GM21515 (cell line): ENCODE measurements at regions not wholly inside any gene's neighbourhood (a gene's known extent, or its start where the extent isn't known, plus 50 kb on each side); places are given as distances from the start of the nearest gene placed in this dataset.

Source experiments
- ATAC-seq: cut with Tn5 transposase; IDR thresholded peaks from one replicate; pipeline ENCODE4 v1.9.1; 2021; ENCODE audit not compliant: unreplicated experiment

DNA sequence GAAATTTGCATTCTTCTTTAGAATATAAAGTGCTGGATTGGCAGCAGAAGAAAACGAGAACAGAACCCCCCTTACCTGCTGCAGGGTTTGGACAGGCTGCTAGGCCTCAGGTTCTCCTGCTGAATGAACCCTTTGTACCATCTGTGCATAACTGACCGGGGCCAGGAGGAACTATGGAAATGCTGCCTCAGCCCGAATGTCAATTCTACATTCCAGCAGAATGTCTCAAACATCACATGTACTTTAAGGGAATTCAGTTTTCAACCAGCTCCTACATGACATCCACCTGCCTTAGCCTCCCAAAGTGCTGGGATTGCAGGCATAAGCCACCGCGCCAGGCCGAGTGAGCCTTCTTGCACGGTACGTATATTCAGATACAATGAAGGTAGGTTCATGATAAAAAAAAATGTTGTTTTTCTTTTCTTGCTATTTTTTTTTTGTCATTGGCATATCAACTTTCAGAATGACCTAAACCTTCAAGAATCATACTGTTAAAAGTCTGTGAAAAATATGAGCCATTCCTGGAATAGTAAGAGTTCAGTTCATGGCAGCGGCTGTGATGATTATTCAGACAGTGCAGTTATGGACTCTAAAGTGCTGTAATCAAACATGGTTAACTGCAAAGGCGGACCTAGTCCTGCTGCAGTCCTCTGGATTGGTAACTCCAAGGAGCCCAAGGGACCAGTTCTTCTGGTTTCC, 84.4 kb upstream of the TNS3 start:
- no peak for ATAC-seq

GRCh38 chr7:47664650-47665195, 82.8 kb upstream of the TNS3 start:
- ATAC-seq, result no peak

DNA sequence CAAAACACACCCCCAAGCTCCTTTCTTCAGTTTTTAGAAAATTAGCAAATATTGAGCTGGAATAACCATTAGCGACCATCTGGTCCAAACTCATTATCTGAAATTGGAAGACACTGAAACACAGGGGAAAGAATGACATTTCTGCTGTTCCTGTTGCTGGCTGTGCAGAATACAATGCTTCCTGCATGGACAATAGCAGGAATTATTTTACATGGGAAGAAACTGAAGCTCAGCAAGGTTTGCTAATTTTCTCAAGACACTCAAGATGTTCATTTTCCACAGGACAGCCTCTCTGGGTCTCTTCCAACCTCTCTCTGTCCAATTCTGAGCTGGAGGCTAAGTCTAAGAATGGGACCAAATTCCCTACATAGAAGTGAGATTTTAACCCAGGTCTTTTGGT, 81.9 kb upstream of the TNS3 start:
- ATAC-seq, result no peak

DNA sequence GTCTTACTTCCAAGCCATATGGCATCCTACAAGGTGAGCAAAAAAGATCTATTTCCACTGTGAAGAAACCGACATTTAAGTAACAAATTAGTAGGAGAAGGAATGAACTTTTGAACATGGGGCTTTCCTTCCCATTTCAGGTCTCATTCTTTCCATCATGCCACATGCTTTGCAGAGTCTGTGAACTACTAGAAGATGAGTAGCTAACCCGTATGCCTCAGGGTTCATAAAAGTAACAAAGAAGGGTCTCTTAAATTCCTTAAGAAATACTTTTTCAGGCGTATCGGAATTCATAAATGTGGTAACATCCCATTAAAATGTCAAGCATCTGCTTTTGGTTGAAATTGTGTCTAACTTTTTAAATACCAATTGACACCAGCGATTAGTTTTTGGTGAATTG, 81.3 kb upstream of the TNS3 start:
- no peak for ATAC-seq

GRCh38 chr7:47661051-47661714, 79.3 kb upstream of the TNS3 start:
- peak; percentile 64 for ATAC-seq

GRCh38 chr7:47659664-47660462, 78.0 kb upstream of the TNS3 start:
- no peak for ATAC-seq

- ATAC-seq, result no peak
Observed at GRCh38 chr7:47658886-47659635, 77.2 kb upstream of the TNS3 start.

GRCh38 chr7:47657126-47657525, 75.2 kb upstream of the TNS3 start:
- ATAC-seq, result no peak

GRCh38 chr7:47654672-47655298, 72.9 kb upstream of the TNS3 start:
- no peak for ATAC-seq

- no peak for ATAC-seq
Observed at GRCh38 chr7:47653550-47654411, 71.9 kb upstream of the TNS3 start.

- ATAC-seq, result no peak
Observed at GRCh38 chr7:47652591-47652990, 70.7 kb upstream of the TNS3 start.

DNA sequence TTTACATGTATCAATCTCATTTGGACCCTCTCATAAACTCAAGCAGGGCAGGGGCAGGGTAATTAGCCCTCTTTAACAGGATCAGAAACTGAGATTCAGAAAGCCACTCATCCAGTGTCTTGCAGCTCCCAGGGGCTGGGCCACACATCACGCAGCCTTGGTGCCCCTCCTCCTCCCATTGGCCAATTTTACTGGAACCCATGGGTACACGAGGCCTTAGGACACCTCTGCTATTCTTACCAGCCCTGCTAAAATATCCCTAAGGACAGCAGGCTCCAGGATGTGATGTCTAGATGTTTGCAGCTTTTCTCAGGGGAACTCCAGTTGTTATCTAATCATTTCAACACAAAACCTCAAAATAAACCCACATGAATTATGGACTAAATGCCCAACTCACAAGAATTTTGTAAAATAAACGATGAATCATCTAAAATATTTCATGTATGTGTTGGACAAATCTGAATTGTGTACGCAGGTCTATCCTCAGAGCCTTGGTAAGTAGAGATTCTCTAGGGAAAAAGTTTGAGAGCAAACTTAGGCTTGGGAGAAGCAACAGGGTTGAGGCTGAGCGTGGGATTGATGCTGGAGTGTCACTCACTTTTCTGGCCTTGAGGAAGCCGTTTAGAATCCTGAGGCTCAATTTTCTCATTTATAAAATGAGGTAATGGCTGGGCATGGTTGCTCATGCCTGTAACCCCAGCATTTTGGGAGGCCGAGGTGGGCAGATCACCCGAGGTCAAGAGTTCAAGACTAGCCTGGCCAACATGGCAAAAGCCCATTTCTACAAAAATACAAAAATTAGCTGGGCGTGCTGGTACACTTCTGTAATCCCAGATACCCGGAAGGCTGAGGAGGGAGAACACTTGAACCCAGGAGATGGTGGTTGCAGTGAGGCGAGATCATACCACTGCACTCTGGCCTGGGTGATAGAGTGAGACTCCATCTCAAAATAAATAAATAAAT, 69.7 kb upstream of the TNS3 start:
- ATAC-seq, result no peak

DNA sequence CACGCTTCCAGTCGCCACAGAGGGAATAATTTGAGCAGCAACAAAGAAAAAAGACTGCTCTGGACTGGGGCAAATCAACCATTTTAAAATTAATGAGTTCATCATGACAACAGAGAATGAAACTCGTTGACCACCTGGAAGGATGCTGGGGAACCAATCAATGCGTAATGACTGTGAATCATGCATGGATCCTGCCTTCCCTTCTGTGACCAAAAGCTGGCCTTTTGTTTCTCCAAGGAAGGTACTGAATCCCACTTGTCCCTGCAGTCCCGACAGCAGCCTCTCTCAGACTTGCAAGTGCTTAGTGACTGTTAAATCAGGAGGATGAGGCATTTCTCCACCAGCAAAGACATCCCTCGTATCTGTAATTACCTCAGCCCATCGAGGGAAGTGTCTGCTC, 68.0 kb upstream of the TNS3 start:
- no peak for ATAC-seq

DNA sequence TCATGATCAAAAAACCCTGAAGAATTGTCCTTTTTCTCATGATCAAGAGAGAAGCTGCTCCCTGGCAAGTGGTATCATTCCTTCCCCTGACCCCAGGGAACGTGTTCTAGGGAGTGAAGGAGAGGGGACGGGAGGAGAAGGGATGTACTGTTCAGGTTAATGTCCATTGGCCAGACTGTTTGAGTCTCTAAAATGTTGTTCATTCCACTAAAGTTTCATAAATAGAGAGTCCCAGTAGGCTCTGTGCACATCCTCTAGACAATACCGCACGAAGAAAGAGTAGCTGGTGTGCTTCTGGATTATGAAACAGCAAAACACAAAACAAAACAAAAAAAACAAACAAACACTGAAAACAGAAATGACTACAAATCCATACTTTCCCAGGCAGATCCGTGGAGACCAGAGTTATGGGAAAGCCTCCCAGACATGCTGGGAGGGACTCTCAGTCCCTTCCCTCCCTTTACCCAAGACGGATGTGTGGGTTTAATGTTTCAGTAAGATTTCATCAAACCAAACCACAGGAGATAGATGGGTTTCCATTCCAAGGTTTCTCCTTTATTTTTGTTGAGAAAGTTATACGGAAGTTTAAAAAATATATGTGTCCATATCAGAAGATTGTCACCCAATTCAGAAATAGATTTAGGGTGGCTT, 66.5 kb upstream of the TNS3 start:
- ATAC-seq, result no peak

DNA sequence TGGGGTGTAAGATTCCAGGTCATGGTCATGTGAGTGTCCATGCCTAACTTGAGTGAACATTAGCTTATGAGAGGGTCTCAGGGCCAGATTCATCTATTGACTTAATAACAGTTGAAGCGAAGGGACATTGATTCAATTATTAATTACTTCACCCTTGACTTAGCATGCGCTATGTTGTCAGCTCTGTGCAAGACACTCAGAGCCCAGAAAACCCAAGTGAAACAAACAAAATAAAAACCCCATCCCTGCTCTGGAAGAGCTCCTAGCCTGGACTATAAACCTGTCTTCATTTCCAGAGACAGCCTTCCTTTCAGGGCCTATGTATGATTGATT, 66.0 kb upstream of the TNS3 start:
- ATAC-seq, result no peak

DNA sequence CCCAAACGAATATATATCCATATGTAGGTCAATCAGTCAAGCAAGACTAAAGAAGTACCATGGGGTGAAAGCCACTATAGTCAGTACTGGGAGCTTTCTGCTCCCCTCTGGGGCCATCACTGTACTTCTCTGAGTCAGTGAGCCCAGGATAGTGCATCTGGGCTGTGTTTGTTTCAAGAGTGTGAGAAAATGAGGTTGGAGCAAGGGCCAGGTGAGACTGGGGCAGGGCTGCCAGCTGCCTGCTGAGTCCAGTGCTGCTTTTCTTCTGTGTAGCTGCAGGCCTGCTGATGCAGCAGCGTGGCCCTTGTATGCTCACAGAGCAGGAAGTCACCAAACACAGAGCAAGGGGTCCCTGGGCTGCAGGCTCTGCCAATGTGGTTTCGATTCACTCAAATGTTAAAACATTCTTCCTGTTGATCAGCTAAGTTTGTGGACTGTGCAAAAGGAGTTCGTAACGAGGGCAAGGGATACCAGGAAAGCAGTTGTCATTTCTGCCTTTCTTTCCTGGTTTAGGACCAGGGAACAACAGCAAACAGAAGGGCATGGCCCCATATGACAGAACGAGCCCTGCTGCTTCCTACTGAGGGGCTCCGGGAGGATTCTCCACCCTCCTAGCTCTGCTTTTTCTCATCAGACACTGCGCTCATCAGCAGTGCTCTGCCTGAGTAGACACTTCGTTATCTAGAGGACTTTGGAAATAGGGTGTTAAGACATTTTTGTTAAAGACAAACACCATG, 65.4 kb upstream of the TNS3 start:
- ATAC-seq, result no peak

DNA sequence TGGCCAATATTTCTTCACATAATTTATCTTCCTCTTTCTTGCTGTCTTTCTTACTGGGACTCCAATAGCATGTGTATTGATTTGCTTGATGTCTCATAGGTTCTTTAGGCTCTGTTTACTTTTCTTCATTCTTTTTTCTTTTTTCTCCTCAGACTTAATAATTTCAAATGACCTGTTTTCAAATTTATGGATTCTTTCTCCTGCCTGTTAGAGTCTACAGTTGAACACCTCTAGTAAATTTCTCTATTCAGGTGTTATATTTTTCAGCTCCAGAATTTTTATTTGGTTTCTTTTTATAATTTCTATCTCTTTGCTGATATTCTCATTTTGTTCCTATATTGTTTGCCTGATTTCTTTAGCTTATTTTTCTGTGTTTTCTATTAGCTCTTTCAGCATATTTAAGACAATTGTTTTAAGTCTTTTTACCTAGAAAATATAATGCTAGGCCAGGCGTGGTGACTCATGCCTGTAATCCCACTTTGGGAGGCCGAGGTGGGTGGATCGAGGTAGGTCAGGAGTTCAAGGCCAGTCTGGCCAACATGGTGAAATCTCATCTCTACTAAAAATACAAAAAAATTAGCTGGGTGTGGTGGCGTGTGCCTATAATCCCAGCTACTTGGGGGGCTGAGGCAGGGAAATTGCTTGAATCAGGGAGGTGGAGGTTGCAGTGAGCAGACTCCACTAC, 61.9 kb upstream of the TNS3 start:
- no peak for ATAC-seq
